Activated CD4-positive, alpha-beta memory T cell treated with anti-CD3 and anti-CD28 coated beads, Interleukin-2, amount 10 ng/mL, durations not matched to agents 7 days and 5 days (primary cell): ENCODE measurements at regions not wholly inside any gene's neighbourhood (a gene's known extent, or its start where the extent isn't known, plus 50 kb on each side); places are given as distances from the start of the nearest gene placed in this dataset.

Source experiments
- CTCF ChIA-PET: fragments of 350-600 bp; sonication (Branson Sonifier 250); formaldehyde crosslinking; loops from one replicate; lab custom pipeline; 2021; ENCODE audit warnings: antibody characterized with exemption, inconsistent platforms; lab: Charles Lee
- POLR2A ChIA-PET: fragments of 350-600 bp; sonication (Branson Sonifier 250); formaldehyde crosslinking; loops from one replicate; lab custom pipeline; 2021; ENCODE audit warnings: antibody characterized with exemption; lab: Charles Lee
- DNase-seq: peaks from one replicate; pipeline ENCODE4 v3.0.0-alpha.2; 2020
- H3K27ac Mint-ChIP-seq: one replicate; pipeline ENCODE4 v1.8.0; 2021; ENCODE audit warnings: mild to moderate bottlenecking, mixed read lengths
- H3K27me3 Mint-ChIP-seq: one replicate; pipeline ENCODE4 v1.8.0; 2021; ENCODE audit warnings: mixed read lengths
- H3K36me3 Mint-ChIP-seq: one replicate; pipeline ENCODE4 v1.8.0; 2021; ENCODE audit warnings: low read depth, mixed read lengths
- H3K4me1 Mint-ChIP-seq: one replicate; pipeline ENCODE4 v1.8.0; 2021; ENCODE audit warnings: mixed read lengths
- H3K4me3 Mint-ChIP-seq: one replicate; pipeline ENCODE4 v1.8.0; 2021; ENCODE audit warnings: mild to moderate bottlenecking, mixed read lengths
- H3K9me3 Mint-ChIP-seq: one replicate; pipeline ENCODE4 v1.8.0; 2021; ENCODE audit warnings: mixed read lengths

- Mint-ChIP-seq H3K4me3 (no peak overlapping the region), H3K27me3 (peaks cover 66% of the 10 kb centered on the region), H3K4me1 (peaks cover 30% of the 10 kb centered on the region), H3K36me3 (no peaks in the 10 kb centered on the region), H3K9me3 (peaks cover 2% of the 10 kb centered on the region), H3K27ac (no peak overlapping the region)
- no peak for DNase-seq
- POLR2A ChIA-PET: interaction anchor here (0.9 kb wide), 1 partner anchor 9 kb away, joined by 3 read pairs; no protein-coding TSS in a partner anchor
- CTCF ChIA-PET: interaction anchor here (1.0 kb wide), 1 partner anchor 467 kb away, joined by 3 read pairs; no protein-coding TSS in a partner anchor
Observed at GRCh38 chr1:89466307-89466930, 58.2 kb upstream of the LRRC8B start.

DNA sequence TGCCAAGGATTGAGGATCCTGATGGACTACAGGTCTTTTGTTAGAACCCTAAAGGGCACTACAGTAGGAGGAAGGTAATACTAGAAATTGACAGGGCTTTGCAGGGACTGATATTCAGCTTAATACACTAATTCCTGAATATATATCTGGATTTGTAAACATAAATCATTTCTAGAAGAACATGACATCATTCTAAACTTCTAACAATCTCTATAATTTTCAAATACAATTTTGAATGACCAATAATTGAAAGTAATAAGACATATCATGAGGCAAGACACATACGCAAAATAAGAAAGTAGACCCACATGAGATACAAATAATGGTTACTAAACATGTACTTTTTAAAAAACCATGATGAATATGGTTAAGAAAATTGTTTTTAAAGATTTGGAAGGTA lies 52.4 kb upstream of the LRRC8B start:
- Mint-ChIP-seq H3K27me3 (peaks cover 47% of the 10 kb centered on the region), H3K4me3 (no peak overlapping the region)

DNA sequence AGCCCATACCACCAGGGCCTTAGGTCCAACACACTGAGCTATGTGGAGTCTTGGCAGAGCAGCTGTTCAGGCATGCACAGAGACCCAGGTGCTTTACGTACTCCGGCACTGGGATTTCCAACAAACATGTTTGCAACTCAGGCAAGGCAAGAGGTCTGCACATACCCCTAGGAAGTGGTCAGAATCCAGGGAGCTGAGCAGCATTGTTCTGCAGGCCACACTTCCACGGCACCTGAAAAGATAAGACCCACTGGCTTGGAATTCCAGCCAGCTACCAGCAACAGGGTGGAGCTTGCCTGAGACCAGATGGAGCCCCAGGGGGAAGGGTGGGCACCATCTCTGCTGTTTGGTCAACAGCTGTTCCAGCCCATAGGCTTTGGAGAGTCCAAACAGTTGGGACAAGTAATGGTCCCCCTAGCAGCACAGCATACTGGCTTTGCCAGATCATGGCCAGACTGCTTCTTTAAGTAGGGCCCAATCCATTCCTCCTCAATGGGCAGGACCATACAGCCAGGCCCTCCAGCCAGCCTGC lies 51.7 kb upstream of the LRRC8B start:
- Mint-ChIP-seq H3K36me3 (peaks cover 13% of the 10 kb centered on the region), H3K27ac (no peak overlapping the region), H3K9me3 (peaks cover 19% of the 10 kb centered on the region), H3K4me3 (no peak overlapping the region), H3K4me1 (no peaks in the 10 kb centered on the region), H3K27me3 (peaks cover 46% of the 10 kb centered on the region)
- CTCF ChIA-PET: interaction anchor here (1.0 kb wide), 1 partner anchor 9 kb away, joined by 4 read pairs; no protein-coding TSS in a partner anchor
- POLR2A ChIA-PET: no interaction called here
- no peak for DNase-seq

More for the DNA sequence above, 52.4 kb upstream of the LRRC8B start:
- Mint-ChIP-seq H3K36me3 (peaks cover 13% of the 10 kb centered on the region), H3K27ac (no peak overlapping the region), H3K4me1 (no peaks in the 10 kb centered on the region), H3K9me3 (peaks cover 17% of the 10 kb centered on the region)
- ChIA-PET POLR2A (no interaction called here), CTCF (interaction anchor here (1.0 kb wide), 1 partner anchor 10 kb away, joined by 4 read pairs; no protein-coding TSS in a partner anchor)
- DNase-seq: no peak
